ENCODE measurements at regions not wholly inside any gene's neighbourhood (a gene's known extent, or its start where the extent isn't known, plus 50 kb on each side); places are given as distances from the start of the nearest gene placed in this dataset.

DNA sequence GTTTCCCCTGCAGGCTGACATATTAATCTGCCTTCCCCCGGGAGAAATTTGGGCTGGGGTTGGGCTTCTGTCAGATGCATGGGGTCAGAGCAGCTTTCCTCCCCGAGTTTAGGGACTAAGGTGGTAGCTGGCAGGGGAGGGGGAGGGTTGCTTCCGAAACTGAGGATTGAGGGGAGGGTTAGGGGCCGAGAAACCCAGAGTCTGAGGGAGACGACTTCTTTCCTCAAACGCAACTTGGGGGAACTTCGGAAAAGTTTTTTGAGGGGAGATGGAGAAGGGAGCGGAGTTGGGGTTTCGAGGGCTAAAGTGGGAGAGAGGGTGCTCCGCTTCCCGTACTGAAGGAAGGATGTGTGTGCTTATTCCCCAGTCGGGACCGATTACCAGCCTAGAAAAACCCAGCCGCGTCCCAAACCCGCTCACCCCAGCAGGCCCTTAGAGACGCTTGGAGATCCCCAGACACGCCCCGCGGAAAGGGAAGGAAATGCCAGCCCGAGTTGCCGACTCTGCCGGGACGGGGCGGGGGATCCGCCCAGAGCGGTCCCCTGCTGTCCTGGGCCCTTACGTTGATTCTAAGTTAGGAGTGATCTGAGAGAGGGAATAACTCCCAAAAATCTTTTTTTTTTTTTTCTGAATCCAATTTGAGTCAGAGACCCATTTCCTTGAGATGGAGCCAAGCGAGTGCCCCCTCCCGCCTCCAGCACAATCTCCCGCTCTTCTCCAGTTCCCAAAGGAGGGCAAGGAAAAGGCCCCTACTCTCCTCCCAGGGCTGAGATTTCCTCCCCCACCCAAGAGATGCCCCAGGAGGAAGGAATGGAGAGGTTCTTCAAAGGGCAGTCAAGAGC is 61.9 kb downstream of the SMUG1 start:
- BruUV-seq (replicated peaks) = no TSS peak
- H3K4me3 ChIP-seq (ENCODE audit: low read depth, low read length, poor library complexity, severe bottlenecking) = no peak overlapping the region
- CTCF ChIA-PET (ENCODE audit: unreplicated experiment) = no interaction called here

GRCh38 chr12:54127538-54128259 is 61.1 kb downstream of the SMUG1 start:
- H3K4me2 ChIP-seq (ENCODE audit: low read length) = no peak overlapping the region
- intact Hi-C loops (cut with micrococcal nuclease; ENCODE audit: unreplicated experiment) = no loop called here
- H3K4me1 ChIP-seq (ENCODE audit: insufficient read depth, low read length, poor library complexity, severe bottlenecking) = no peaks in the 10 kb centered on the region
- no peaks in the 10 kb centered on the region for H3K9me3 ChIP-seq (ENCODE audit: low read length)
- no peak overlapping the region for H3K27ac ChIP-seq (ENCODE audit: low read depth, low read length, poor library complexity, severe bottlenecking)
- H3K4me3 ChIP-seq (ENCODE audit: low read depth, low read length, poor library complexity, severe bottlenecking) = no peak overlapping the region
- POLR2A ChIA-PET = no interaction called here
- H3K36me3 ChIP-seq (ENCODE audit: insufficient read depth, low read length) = no peaks in the 10 kb centered on the region
- H2AFZ ChIP-seq (ENCODE audit: low read length) = no peak overlapping the region
- BruUV-seq (replicated peaks) = no TSS peak
- no peak for TF ChIP-seq EZH2phosphoT487 (IDR thresholded peaks at IDR 0.05; ENCODE audit: borderline replicate concordance, low read depth, low read length)
- TF ChIP-seq, protein P1, sequence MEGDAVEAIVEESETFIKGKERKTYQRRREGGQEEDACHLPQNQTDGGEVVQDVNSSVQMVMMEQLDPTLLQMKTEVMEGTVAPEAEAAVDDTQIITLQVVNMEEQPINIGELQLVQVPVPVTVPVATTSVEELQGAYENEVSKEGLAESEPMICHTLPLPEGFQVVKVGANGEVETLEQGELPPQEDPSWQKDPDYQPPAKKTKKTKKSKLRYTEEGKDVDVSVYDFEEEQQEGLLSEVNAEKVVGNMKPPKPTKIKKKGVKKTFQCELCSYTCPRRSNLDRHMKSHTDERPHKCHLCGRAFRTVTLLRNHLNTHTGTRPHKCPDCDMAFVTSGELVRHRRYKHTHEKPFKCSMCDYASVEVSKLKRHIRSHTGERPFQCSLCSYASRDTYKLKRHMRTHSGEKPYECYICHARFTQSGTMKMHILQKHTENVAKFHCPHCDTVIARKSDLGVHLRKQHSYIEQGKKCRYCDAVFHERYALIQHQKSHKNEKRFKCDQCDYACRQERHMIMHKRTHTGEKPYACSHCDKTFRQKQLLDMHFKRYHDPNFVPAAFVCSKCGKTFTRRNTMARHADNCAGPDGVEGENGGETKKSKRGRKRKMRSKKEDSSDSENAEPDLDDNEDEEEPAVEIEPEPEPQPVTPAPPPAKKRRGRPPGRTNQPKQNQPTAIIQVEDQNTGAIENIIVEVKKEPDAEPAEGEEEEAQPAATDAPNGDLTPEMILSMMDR (conservative IDR thresholded peaks at IDR 0.05; ENCODE audit: low read length) = no peak
- H4K20me1 ChIP-seq (ENCODE audit: insufficient read depth, low read length) = no peaks in the 10 kb centered on the region
- CTCF ChIA-PET (ENCODE audit: unreplicated experiment) = no interaction called here
- H3K79me2 ChIP-seq (ENCODE audit: insufficient read depth, low read depth, low read length) = no peaks in the 10 kb centered on the region
- no peak for DNase-seq (ENCODE audit: low spot score)
- H3K9me2 ChIP-seq (ENCODE audit: insufficient read depth, low read length) = no peaks in the 10 kb centered on the region

More for the DNA sequence above, 61.9 kb downstream of the SMUG1 start:
- H3K9me3 ChIP-seq (ENCODE audit: low read length) = no peaks in the 10 kb centered on the region
- no peaks in the 10 kb centered on the region for H4K20me1 ChIP-seq (ENCODE audit: insufficient read depth, low read length)
- intact Hi-C loops (cut with micrococcal nuclease; ENCODE audit: unreplicated experiment) = no loop called here
- no peaks in the 10 kb centered on the region for H3K79me2 ChIP-seq (ENCODE audit: insufficient read depth, low read depth, low read length)
- H3K4me1 ChIP-seq (ENCODE audit: insufficient read depth, low read length, poor library complexity, severe bottlenecking) = no peaks in the 10 kb centered on the region
- H3K4me2 ChIP-seq (ENCODE audit: low read length) = no peak overlapping the region
- TF ChIP-seq, protein P1 (conservative IDR thresholded peaks at IDR 0.05; ENCODE audit: low read length) = no peak
- no peak for TF ChIP-seq EZH2phosphoT487 (IDR thresholded peaks at IDR 0.05; ENCODE audit: borderline replicate concordance, low read depth, low read length)
- no peaks in the 10 kb centered on the region for H3K36me3 ChIP-seq (ENCODE audit: insufficient read depth, low read length)
- no peak overlapping the region for H3K27ac ChIP-seq (ENCODE audit: low read depth, low read length, poor library complexity, severe bottlenecking)
- no peak for DNase-seq (ENCODE audit: low spot score)
- no peaks in the 10 kb centered on the region for H3K9me2 ChIP-seq (ENCODE audit: insufficient read depth, low read length)
- POLR2A ChIA-PET = no interaction called here
- no peak overlapping the region for H2AFZ ChIP-seq (ENCODE audit: low read length)

- Histone ChIP-seq H3K36me3 (ENCODE audit: insufficient read depth, low read length) (no peaks in the 10 kb centered on the region), H4K20me1 (ENCODE audit: insufficient read depth, low read length) (no peaks in the 10 kb centered on the region), H3K9me2 (ENCODE audit: insufficient read depth, low read length) (no peaks in the 10 kb centered on the region), H3K4me3 (ENCODE audit: low read depth, low read length, poor library complexity, severe bottlenecking) (no peak overlapping the region), H3K27ac (ENCODE audit: low read depth, low read length, poor library complexity, severe bottlenecking) (no peak overlapping the region), H3K4me2 (ENCODE audit: low read length) (no peak overlapping the region), H2AFZ (ENCODE audit: low read length) (no peak overlapping the region), H3K9me3 (ENCODE audit: low read length) (no peaks in the 10 kb centered on the region), H3K79me2 (ENCODE audit: insufficient read depth, low read depth, low read length) (no peaks in the 10 kb centered on the region), H3K4me1 (ENCODE audit: insufficient read depth, low read length, poor library complexity, severe bottlenecking) (no peaks in the 10 kb centered on the region)
- no TSS peak for BruUV-seq (replicated peaks)
- ChIA-PET POLR2A (no interaction called here), CTCF (ENCODE audit: unreplicated experiment) (no interaction called here)
- intact Hi-C loops (cut with micrococcal nuclease; ENCODE audit: unreplicated experiment) = no loop called here
- DNase-seq (ENCODE audit: low spot score) = no peak
- TF ChIP-seq, protein P1 (conservative IDR thresholded peaks at IDR 0.05; ENCODE audit: low read length) = no peak
Observed at GRCh38 chr12:54128416-54128815, 60.4 kb downstream of the SMUG1 start.

All from OCI-LY7 (cell line).